ENCODE measurements at regions not wholly inside any gene's neighbourhood (a gene's known extent, or its start where the extent isn't known, plus 50 kb on each side); places are given as distances from the start of the nearest gene placed in this dataset.

DNA sequence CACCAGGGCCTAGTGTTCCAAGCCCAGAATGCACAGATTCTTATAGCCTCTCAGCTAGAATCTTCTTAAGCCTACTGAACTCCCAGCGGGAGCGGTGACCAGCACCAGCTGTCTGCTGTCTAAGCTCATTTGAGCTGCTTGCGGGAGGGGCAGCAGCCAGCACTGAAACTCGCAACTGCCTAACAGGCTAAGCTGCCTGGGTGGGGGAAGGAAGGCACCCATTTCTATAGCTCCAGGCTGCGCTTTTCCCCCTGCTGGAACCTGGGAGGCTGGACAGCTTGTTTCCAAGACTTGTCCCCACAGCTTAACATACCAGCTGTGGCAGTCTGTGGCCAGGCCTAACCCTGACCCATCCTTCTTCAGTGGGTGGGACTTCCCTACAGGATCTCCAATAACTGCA lies 512.9 kb downstream of the EFNA5 start:
- TF ChIP-seq, protein P1, sequence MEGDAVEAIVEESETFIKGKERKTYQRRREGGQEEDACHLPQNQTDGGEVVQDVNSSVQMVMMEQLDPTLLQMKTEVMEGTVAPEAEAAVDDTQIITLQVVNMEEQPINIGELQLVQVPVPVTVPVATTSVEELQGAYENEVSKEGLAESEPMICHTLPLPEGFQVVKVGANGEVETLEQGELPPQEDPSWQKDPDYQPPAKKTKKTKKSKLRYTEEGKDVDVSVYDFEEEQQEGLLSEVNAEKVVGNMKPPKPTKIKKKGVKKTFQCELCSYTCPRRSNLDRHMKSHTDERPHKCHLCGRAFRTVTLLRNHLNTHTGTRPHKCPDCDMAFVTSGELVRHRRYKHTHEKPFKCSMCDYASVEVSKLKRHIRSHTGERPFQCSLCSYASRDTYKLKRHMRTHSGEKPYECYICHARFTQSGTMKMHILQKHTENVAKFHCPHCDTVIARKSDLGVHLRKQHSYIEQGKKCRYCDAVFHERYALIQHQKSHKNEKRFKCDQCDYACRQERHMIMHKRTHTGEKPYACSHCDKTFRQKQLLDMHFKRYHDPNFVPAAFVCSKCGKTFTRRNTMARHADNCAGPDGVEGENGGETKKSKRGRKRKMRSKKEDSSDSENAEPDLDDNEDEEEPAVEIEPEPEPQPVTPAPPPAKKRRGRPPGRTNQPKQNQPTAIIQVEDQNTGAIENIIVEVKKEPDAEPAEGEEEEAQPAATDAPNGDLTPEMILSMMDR (IDR thresholded peaks at IDR 0.05; ENCODE audit: low read depth, low read length, missing input control): no peak
- no peak for TF ChIP-seq TAF1 (conservative IDR thresholded peaks at IDR 0.05)
- no peak for TF ChIP-seq JUND (IDR thresholded peaks at IDR 0.05)
- TF ChIP-seq EGR1 (IDR thresholded peaks at IDR 0.05; ENCODE audit: low read depth in 2 of 2): no peak
- TF ChIP-seq, protein P2, sequence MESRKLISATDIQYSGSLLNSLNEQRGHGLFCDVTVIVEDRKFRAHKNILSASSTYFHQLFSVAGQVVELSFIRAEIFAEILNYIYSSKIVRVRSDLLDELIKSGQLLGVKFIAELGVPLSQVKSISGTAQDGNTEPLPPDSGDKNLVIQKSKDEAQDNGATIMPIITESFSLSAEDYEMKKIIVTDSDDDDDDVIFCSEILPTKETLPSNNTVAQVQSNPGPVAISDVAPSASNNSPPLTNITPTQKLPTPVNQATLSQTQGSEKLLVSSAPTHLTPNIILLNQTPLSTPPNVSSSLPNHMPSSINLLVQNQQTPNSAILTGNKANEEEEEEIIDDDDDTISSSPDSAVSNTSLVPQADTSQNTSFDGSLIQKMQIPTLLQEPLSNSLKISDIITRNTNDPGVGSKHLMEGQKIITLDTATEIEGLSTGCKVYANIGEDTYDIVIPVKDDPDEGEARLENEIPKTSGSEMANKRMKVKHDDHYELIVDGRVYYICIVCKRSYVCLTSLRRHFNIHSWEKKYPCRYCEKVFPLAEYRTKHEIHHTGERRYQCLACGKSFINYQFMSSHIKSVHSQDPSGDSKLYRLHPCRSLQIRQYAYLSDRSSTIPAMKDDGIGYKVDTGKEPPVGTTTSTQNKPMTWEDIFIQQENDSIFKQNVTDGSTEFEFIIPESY (IDR thresholded peaks at IDR 0.05): no peak
- no peak for TF ChIP-seq YY1 (IDR thresholded peaks at IDR 0.05)
- no peak for TF ChIP-seq HNF4G (IDR thresholded peaks at IDR 0.05)
- no peak for TF ChIP-seq SP1 (IDR thresholded peaks at IDR 0.05)
- TF ChIP-seq, protein P3, sequence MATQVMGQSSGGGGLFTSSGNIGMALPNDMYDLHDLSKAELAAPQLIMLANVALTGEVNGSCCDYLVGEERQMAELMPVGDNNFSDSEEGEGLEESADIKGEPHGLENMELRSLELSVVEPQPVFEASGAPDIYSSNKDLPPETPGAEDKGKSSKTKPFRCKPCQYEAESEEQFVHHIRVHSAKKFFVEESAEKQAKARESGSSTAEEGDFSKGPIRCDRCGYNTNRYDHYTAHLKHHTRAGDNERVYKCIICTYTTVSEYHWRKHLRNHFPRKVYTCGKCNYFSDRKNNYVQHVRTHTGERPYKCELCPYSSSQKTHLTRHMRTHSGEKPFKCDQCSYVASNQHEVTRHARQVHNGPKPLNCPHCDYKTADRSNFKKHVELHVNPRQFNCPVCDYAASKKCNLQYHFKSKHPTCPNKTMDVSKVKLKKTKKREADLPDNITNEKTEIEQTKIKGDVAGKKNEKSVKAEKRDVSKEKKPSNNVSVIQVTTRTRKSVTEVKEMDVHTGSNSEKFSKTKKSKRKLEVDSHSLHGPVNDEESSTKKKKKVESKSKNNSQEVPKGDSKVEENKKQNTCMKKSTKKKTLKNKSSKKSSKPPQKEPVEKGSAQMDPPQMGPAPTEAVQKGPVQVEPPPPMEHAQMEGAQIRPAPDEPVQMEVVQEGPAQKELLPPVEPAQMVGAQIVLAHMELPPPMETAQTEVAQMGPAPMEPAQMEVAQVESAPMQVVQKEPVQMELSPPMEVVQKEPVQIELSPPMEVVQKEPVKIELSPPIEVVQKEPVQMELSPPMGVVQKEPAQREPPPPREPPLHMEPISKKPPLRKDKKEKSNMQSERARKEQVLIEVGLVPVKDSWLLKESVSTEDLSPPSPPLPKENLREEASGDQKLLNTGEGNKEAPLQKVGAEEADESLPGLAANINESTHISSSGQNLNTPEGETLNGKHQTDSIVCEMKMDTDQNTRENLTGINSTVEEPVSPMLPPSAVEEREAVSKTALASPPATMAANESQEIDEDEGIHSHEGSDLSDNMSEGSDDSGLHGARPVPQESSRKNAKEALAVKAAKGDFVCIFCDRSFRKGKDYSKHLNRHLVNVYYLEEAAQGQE (IDR thresholded peaks at IDR 0.05): no peak
- no peak for TF ChIP-seq FOXA1 (IDR thresholded peaks at IDR 0.05)
- no peak for TF ChIP-seq RAD21 (IDR thresholded peaks at IDR 0.05)
- TF ChIP-seq ATF3 (IDR thresholded peaks at IDR 0.05): no peak

Data from liver (tissue), 3 donors.